HG03039 (cell line): ENCODE measurements at regions not wholly inside any gene's neighbourhood (a gene's known extent, or its start where the extent isn't known, plus 50 kb on each side); places are given as distances from the start of the nearest gene placed in this dataset.
"Not testable (repeated sequence)": the region's sequence is repeated elsewhere in the genome, so short reads cannot be mapped to it uniquely, and the experiment has no call there.

Source experiments
- ATAC-seq: cut with Tn5 transposase; IDR thresholded peaks from one replicate; pipeline ENCODE4 v1.9.1; 2021; ENCODE audit warnings: mild to moderate bottlenecking, moderate library complexity; ENCODE audit not compliant: unreplicated experiment

DNA sequence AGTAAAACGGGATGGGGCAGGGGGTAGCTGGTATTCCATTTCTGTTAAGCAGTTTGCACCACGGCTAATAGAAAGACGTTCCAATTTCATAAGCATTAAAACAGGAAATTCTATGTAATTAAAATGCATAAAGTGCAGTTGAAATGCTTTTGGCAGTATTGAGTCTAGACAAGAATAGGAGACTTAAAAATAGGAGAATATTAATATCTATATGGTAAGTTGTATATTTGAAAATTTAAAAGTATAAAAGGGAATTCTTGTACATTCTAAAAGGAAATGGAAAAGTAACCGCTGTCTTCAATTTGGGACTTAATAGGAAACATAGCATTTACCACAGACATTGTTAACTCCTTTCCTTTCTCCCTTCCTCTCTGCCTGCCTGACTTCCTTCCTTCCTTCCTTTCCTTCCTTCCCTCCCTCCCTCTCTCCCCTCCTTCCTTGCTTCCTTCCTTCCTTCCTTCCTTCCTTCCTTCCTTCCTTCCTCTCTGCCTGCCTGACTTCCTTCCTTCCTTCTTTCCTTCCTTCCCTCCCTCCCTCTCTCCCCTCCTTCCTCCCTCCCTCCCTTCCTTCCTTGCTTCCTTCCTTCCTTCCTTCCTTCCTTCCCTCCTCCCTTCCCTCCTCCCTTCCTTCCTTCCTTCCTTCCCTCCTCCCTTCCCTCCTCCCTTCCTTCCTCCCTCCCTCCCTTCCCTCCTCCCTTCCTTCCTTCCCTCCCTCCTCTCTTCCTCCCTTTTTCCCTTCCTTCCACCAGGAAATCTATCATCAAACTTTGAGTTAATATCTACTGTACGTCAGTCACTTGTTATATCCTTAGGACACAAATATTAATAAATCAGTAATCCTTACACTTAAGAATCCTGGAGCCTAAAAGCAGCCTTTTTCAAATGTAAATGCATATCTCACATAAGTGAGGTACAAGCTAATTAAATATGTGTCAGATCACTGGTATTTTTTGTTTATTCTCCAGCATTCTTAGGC, 1049.3 kb downstream of the GALC start:
- ATAC-seq = no peak

GRCh38 chr14:86942936-86943335, 1050.0 kb downstream of the GALC start:
- ATAC-seq = no peak

GRCh38 chr14:86940106-86940505, 1052.9 kb downstream of the GALC start:
- ATAC-seq = no peak

- no peak for ATAC-seq
Observed at GRCh38 chr14:86938320-86938719, 1054.7 kb downstream of the GALC start.

DNA sequence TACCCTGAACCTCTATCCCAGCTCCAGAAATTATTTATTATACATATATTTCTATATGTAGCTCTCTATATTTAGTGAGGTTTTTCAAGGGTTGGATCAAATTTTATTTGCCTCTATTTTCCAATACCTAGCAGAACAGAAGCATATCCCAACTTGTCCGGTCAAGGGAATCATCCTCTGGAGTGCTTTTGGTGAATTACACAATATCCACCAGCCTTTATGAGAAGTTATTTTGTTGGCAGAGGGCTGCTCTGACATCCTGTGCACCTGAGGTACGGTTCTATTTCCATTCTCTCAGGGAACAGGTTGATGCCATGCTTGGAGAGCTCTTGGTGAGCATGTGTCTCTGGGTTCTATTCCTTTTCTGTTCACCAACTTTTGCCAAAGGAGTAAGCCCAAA, 1056.4 kb downstream of the GALC start:
- ATAC-seq = no peak

DNA sequence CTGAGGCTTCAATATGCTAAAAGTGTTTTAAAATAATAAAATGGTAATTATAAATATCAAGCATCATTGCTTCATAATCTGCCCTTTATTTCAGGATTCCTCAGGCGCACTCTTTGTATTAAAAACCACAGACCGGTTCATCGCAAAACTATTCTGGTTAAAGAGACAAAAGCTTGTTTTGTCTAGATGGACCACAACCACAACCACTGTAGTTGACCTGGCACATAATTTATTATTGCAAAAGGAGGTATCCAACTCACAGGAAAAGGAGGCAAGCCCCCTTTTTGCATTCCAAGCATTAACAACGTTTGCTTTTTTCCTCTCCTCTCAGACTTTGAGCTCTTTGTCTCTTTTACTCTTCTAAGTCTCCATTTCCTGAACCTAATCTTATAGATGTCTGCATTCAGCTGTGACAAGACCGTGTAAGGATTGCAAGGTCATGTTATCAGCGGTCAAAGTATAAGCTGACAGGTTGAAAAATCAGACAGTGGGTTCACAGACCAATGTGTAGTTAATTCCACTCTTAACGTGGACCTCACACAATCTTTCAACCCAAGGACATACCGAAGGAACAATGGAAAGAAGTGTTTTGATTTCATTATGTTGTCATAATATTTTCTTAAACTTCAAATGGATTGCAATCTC, 1057.6 kb downstream of the GALC start:
- no peak for ATAC-seq

DNA sequence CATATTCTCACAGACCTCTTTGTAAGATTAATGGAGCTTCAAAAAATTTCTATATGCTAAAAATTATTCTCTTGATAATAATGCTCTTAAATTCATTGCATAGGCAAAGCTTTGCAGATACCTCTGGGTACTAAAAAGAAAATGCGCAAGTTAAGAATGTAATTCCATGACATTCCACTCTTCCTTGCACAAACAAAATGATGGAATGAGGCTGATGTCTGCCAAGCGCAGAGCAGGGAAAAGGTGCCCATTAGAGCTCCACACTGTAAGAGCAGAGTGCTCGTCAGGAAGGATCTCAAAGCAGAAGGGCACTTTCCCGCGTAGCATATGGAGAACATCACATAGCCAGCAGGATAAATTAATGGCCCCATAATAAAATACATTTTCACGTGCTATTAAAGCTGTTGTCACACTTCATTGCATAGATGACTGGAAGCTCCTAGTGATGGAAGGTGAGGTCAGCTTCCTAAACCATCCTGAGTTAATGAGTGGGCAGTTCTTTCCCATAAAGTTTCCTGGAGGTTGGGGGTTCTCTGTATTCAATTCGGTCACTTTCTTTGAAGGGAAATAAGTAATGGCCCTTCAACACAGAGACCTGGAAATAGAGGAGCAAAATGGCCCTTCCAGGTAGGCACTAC, 1058.9 kb downstream of the GALC start:
- no peak for ATAC-seq

GRCh38 chr14:86933460-86933859, 1059.5 kb downstream of the GALC start:
- ATAC-seq = no peak

- no peak for ATAC-seq
Observed at GRCh38 chr14:86915406-86915805, 1077.6 kb downstream of the GALC start.

DNA sequence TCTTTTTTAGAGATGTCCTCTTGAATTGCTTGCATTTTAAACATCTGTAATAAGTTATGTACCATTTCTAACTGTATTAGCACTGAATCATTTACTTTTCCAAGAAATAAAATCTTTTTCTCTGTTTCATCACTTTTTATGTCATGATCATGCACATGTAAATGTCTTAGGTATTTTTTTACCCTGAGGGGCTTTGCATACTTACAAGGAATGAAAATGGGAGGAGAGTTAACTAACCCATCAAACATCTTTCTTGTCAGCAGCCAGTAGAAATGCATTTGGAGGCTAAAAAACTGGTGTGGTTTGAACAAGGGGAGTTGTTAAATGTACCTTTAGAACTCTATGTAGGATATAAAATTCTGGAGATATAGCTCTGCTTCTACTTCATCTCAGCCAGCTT, 1080.3 kb downstream of the GALC start:
- no peak for ATAC-seq

- no peak for ATAC-seq
Observed at GRCh38 chr14:86911486-86911885, 1081.5 kb downstream of the GALC start.

DNA sequence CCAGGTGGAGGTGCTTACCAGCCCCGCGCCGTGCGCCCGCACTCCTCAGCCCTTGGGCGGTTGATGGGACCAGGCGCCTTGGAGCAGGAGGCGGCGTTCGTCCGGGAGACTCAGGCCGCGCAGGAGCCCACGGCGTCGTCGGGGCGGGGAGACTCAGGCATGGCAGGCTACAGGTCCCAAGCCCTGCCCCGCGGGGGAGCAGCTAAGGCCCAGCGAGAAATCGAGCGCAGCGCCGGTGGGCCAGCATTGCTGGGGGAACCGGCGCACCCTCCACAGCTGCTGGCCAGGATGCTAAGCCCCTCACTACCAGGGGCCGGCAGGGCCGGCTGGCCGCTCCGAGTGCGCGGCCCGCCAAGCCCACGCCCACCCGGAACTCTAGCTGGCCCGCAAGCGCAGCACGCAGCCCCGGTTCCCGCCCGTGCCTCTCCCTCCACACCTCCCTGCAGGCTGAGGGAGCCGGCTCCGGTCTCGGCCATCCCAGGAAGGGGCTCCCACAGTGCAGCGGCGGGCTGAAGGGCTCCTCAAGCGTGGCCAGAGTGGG, 1087.5 kb downstream of the GALC start:
- ATAC-seq = not testable (repeated sequence)

- no peak for ATAC-seq
Observed at GRCh38 chr14:86902176-86902950, 1090.6 kb downstream of the GALC start.

DNA sequence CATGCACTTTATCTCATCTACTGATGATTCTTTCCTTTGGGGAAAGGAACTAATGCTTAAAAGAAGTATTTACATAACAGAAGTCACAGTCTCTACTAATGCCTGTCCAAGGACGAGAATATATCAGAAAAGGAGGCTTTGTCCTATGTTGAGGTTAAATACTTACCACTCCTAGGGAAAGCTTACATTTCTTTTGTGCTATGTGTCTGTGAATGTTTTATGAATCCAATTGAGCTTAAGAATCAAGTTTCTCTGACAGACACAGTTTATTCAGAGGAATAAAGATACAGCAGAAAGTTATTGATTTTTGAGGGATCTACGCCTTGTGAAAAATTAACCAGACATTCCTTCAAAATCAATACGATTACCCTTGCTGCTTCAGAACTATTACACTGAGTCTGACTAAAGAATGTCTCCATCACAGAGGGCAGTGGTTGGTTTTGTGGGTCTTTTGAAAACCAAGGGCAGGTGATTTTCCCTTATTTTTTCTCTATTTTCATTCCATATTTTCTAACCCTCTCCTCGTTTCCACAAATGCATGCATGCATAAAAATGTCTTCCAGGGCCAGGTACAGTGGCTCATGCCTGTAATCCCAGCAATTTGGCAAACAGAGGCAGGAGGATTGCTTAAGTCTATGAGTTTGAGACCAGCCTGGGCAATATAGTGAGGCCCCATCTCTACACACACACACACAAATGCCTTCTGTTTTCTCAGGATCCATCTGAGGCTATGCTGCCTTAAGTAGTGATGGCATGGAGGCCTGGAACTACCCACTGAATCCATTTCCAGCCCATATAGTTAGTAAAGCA, 1095.1 kb downstream of the GALC start:
- no peak for ATAC-seq

DNA sequence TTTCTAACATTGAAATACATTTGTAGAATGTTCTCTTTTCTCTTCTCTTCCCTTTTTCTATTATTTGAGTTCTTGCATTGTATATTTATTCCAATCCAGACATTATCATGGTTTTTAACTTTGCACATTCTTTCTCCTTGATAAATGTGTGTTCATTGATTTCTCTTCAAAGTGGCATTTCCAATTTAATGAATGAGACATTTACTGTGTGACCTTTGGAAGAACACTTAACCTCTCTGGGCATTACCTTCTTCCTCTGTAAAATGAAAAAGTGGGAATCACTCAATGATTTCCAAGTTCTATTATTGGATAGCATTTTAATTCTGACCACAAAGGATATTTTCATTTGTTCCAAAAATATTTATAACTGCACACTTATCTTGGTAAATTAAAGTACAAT, 1095.8 kb downstream of the GALC start:
- ATAC-seq = no peak

GRCh38 chr14:86896701-86897100, 1096.3 kb downstream of the GALC start:
- ATAC-seq = no peak

GRCh38 chr14:86892152-86892956, 1100.6 kb downstream of the GALC start:
- no peak for ATAC-seq

GRCh38 chr14:86885280-86885679, 1107.7 kb downstream of the GALC start:
- no peak for ATAC-seq

DNA sequence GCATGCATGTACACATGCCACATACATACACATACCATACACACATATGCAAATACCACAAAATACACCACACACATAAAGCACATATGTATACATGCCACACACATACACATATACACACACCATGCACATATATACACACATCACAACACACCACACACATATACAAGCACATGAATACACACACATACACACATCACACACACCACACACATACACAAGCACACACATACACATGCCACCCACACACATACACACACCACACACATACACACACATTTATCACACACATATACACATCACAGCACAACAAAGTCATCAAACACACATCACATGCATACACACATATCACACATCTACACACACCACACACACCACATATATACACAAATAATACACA, 1108.5 kb downstream of the GALC start:
- ATAC-seq = no peak
